Retinal pigment epithelial cell (primary cell): ENCODE measurements at regions not wholly inside any gene's neighbourhood (a gene's known extent, or its start where the extent isn't known, plus 50 kb on each side); places are given as distances from the start of the nearest gene placed in this dataset.

Experiments
- DNase-seq: peaks from one replicate; pipeline ENCODE4 v3.0.0-alpha.2; 2010; ENCODE audit warnings: low read depth
- H3K4me3 ChIP-seq: 2 replicates; pipeline ENCODE4 v1.5.1; 2011; ENCODE audit warnings: mild to moderate bottlenecking, low read length, control low read depth, moderate library complexity
- CTCF ChIP-seq: conservative IDR thresholded peaks from 2 replicates; pipeline ENCODE4 v1.5.1; 2011; ENCODE audit warnings: low read depth, low read length, control low read depth, inconsistent platforms

GRCh38 chr4:82261084-82261483 lies 112.7 kb downstream of the HNRNPD start:
- TF ChIP-seq CTCF, result no peak
- no peak overlapping the region for H3K4me3 ChIP-seq
- DNase-seq, result no peak

GRCh38 chr4:82260632-82261031 lies 113.2 kb downstream of the HNRNPD start:
- no peak overlapping the region for H3K4me3 ChIP-seq
- no peak for TF ChIP-seq CTCF
- DNase-seq, result no peak

- no peak for DNase-seq
- TF ChIP-seq CTCF, result no peak
- no peak overlapping the region for H3K4me3 ChIP-seq
These were observed 117.1 kb downstream of the HNRNPD start for GRCh38 chr4:82256718-82257117.

GRCh38 chr4:82255657-82256056 lies 118.1 kb downstream of the HNRNPD start:
- DNase-seq, result no peak
- no peak for TF ChIP-seq CTCF
- no peak overlapping the region for H3K4me3 ChIP-seq

GRCh38 chr4:82248903-82249632 lies 124.7 kb downstream of the HNRNPD start:
- no peak for DNase-seq
- TF ChIP-seq CTCF, result no peak
- no peak overlapping the region for H3K4me3 ChIP-seq

- DNase-seq, result no peak
- TF ChIP-seq CTCF, result no peak
- no peak overlapping the region for H3K4me3 ChIP-seq
These were observed 126.2 kb downstream of the HNRNPD start for GRCh38 chr4:82247629-82248028.

GRCh38 chr4:82247171-82247570 lies 126.6 kb downstream of the HNRNPD start:
- no peak for TF ChIP-seq CTCF
- no peak overlapping the region for H3K4me3 ChIP-seq
- no peak for DNase-seq
